ENCODE measurements at regions not wholly inside any gene's neighbourhood (a gene's known extent, or its start where the extent isn't known, plus 50 kb on each side); places are given as distances from the start of the nearest gene placed in this dataset.
"Not testable (repeated sequence)": the region's sequence is repeated elsewhere in the genome, so short reads cannot be mapped to it uniquely, and the experiment has no call there.

DNA sequence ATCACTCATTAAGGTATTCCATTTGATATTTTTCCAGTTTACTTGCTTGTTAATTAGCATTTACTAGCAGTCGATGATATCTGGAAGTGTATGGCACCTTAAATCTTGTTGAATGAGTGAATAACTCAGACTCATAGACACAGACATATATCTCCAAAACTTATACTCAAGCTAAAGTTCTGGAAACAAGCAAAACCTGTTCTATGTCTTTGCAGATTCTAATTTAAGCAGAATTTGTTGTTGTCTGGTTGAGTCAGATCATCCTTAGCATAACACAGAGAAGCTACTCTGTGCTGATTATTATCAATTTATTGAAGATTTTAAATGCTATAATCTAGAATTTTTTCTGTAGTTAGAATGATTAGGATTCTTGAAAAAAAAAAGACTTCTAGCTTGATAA is 296.2 kb downstream of the MDFIC start:
- DNase-seq (ENCODE audit: low read depth, low spot score): no peak

DNA sequence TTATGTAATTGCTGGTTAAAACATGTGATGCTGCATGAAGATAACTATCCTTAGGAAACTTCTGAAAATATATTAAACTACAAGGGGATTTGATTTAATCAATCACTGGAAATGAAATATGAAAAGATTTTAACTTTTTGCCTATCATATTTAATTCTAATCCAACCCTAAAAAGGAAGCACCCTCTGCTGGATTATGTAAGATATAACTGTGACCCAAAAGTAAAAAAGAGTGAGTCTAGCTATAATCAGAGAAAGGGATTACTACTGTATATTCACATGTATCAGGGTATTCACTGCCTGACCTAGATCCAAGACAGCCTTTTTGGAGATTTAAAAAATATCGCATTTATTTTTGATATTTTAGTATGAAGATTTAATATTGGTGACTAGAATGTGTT is 295.5 kb downstream of the MDFIC start:
- no peak for DNase-seq (ENCODE audit: low read depth, low spot score)

- DNase-seq (ENCODE audit: low read depth, low spot score): no peak
These were observed 294.8 kb downstream of the MDFIC start for GRCh38 chr7:115216652-115217051.

DNA sequence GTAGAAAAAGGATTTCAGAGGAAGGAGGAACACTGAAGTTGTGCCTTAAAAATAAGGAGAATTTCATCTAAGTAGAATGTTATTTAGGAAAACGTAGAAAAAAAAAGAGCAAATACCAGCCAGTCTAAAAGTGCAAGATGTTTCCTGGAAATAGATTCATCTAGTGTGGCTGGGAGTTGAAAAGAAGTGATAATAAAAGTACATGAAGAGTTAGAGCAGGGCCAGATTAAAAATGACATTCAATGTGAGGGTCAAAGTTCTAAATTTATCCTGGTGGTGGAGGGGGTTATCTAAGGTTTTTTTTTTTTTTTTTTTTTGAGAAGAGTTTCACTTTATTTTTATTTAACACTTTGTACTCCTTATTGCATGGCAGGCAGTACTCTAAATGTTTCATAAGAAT is 289.3 kb downstream of the MDFIC start:
- no peak for DNase-seq (ENCODE audit: low read depth, low spot score)

- no peak for DNase-seq (ENCODE audit: low read depth, low spot score)
These were observed 288.7 kb downstream of the MDFIC start for GRCh38 chr7:115210552-115210951.

DNA sequence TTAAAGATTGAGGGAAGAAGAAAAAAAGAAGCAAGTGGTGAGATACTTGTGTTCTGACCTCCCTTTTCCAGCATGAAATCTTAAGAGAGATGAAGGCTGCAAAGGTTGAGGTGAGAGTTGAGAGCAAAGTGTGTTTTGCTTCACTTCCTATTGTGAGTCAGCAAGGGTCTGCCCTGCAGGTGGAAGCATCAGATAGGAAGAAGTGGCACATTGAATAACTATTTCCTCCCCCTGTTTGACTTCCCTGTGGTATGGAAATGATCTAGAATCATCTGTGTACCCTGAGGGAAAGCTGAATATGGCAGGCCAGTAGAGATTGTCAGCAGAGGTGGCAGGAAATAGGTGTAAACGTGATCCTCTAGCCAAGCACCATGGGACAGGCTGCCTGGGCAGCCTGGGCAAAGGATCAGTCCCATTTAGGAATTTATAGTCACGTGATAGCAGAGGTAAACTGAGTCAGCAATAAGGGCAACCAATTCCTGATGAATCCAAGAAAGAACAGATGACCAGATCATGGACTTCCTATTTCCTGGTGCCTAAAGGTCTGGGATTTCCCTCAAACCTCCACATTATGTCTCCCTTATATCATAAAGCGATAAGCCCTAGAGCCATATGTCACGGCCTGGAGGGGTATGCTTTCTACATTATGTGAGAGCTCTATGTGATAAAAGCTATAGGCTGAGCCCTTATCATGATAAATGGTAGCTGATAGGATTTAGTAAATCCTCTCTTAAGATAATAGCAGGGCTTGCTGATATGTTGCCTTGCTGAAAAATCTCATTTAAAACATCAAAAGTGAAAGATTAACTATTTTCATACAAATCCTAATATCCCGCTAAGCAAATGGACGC is 287.0 kb downstream of the MDFIC start:
- no peak for DNase-seq (ENCODE audit: low read depth, low spot score)

DNA sequence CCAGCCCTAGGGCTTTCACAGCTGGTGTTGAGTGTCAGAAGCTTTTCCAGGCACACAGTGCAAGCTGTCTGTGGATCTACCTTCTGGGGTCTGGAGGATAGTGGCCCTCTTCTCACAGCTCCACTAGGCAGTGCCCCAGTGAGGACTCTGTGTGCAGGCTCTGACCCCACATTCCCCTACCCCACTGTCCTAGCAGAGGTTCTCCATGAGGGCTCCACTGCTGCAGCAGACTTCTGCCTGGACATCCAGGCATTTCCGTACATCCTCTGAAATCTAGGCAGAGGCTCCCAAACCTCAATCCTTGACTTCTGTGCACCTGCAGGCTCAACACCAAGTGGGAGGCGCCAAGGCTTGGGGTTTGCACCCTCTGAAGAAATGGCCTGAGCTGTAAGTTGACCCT is 284.5 kb downstream of the MDFIC start:
- not testable (repeated sequence) for DNase-seq (ENCODE audit: low read depth, low spot score)

DNA sequence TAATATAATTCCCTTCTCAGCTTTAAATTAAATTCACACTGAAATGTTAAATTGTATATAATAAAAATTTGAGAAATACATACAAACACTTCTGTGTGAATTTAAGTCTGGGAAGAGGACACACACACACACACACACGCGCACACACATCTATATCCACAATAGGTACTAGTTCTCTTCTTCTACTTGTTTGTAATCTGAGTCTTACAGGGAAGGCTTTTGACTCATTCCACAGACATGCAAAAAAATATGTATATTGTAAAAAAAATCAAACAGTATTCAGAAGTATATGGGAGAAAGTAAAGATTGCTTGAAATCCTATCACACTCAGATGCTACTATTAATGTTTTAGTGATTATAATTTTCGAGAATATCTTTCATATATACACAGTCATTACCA is 276.2 kb downstream of the MDFIC start:
- DNase-seq (ENCODE audit: low read depth, low spot score): no peak

GRCh38 chr7:115195208-115195607 is 273.3 kb downstream of the MDFIC start:
- DNase-seq (ENCODE audit: low read depth, low spot score): no peak

DNA sequence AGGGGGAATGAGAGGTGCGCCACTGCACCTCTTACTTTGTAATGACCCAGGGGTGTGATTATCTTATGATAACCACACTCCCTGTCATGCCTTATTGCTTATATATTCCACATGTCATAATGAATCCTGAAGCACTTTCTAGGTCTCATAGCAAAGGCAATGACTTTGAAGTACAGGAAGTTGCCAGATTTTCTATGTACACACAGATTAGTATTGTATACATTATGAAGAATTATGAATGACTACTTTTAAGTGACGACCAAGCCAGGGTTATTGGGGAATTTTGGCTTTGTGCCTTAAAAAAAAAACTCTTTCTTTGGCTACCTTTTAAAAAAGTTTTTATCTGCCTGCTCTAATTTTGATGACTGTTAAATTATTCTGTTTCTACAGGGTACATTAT is 269.6 kb downstream of the MDFIC start:
- DNase-seq (ENCODE audit: low read depth, low spot score): no peak

- DNase-seq (ENCODE audit: low read depth, low spot score): no peak
These were observed 261.6 kb downstream of the MDFIC start for GRCh38 chr7:115183431-115184057.

- DNase-seq (ENCODE audit: low read depth, low spot score): no peak
These were observed 256.9 kb downstream of the MDFIC start for GRCh38 chr7:115178835-115179234.

- no peak for DNase-seq (ENCODE audit: low read depth, low spot score)
These were observed 255.9 kb downstream of the MDFIC start for GRCh38 chr7:115177823-115178222.

GRCh38 chr7:115177103-115177502 is 255.2 kb downstream of the MDFIC start:
- DNase-seq (ENCODE audit: low read depth, low spot score): no peak

- not testable (repeated sequence) for DNase-seq (ENCODE audit: low read depth, low spot score)
These were observed 250.5 kb downstream of the MDFIC start for GRCh38 chr7:115172397-115172796.

- no peak for DNase-seq (ENCODE audit: low read depth, low spot score)
These were observed 232.0 kb downstream of the MDFIC start for GRCh38 chr7:115153769-115154477.

GRCh38 chr7:115153176-115153575 is 231.3 kb downstream of the MDFIC start:
- no peak for DNase-seq (ENCODE audit: low read depth, low spot score)

- DNase-seq (ENCODE audit: low read depth, low spot score): no peak
These were observed 224.3 kb downstream of the MDFIC start for GRCh38 chr7:115146148-115146547.

GRCh38 chr7:115145512-115145911 is 223.6 kb downstream of the MDFIC start:
- DNase-seq (ENCODE audit: low read depth, low spot score): no peak

DNA sequence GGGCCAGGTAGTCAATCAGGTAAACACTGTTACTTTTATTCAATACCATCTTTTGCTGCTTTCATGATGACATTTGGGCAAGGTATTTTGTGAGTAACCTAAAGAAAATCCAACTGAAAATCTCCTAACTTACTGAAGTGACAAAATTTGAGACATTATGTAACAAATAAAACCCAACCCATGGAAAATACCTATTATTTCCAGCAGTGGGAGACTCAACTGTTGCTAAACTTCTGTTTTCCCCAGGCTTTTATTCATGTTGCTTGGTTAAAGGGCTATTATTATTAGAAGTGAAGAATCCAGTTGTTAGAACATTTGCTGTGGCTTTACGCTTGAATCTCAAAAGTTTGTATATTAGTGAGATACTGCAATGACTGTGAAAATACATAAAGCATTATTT is 215.9 kb downstream of the MDFIC start:
- no peak for DNase-seq (ENCODE audit: low read depth, low spot score)

DNA sequence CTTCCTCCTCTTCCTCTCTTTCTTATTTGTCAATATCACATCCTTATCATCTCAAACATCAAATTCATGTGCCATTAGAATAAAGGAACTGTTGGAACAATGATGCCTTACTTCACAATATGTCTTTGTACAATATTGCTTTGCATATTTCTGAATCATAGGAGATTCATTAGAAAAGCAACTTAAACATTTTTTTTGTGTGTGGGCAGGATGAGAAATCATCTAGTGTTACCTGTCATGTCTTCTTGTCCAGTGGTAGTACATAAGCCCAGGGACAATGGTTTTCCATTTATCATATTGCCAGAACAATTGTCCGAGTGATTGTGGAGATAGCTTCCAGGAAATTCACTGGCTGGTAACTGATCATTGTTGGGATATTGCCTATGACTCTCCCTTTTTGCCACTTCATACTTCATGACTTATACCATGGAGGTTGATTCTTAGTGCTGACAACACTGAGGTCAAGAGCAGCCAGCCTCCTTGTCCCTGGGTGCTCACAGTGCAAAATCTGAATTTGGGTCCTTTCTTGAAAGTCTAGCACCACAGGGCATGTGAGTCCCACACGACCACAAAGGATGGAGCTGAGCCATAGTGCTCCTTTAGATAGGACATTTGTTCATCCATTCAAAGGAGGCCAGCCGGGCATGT is 215.0 kb downstream of the MDFIC start:
- no peak for DNase-seq (ENCODE audit: low read depth, low spot score)

DNA sequence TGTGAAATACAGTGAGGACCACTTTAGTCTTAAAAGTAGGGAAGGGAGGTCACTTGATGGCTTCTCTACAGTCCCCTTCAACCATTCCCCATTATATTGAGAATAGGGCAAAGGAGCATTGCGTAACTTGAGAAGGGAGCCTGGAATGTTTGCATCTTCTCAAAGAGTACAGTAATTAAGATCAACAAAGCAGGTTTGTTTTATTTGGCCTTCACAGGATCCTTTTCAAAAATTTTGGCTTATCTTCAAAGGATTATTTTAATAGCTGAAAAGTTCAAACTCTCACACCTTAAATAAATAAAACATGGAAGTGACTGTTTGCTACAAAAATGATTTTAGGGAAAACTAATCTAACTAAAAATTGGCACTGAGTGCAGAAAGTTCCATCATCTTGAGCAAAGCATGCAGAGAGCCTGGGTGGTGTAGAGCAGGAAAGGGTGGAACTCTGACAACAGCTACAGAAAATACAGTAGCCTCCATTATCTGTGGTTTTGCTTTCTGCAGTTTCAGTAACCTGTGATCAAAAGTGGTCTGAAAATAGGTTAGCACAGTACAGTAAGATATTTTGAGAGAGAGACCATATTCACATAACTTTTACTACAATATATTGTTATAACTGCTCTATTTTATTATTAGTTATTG is 214.0 kb downstream of the MDFIC start:
- no peak for DNase-seq (ENCODE audit: low read depth, low spot score)
